CD4-positive, alpha-beta T cell treated with Interleukin-4 for 4 hours (primary cell): ENCODE measurements at regions not wholly inside any gene's neighbourhood (a gene's known extent, or its start where the extent isn't known, plus 50 kb on each side); places are given as distances from the start of the nearest gene placed in this dataset.
"Not testable (repeated sequence)": the region's sequence is repeated elsewhere in the genome, so short reads cannot be mapped to it uniquely, and the experiment has no call there.

Experiments used
- DNase-seq: peaks from one replicate; pipeline ENCODE4 v3.0.0-alpha.2; 2020

GRCh38 chr2:175679231-175679630 is 322.8 kb downstream of the LNPK start:
- no peak for DNase-seq

- DNase-seq = no peak
Observed at GRCh38 chr2:175677880-175678279, 324.2 kb downstream of the LNPK start.

GRCh38 chr2:175676813-175677212 is 325.3 kb downstream of the LNPK start:
- DNase-seq = no peak

GRCh38 chr2:175668804-175669203 is 333.3 kb downstream of the LNPK start:
- DNase-seq = not testable (repeated sequence)

GRCh38 chr2:175662335-175662734 is 339.7 kb downstream of the LNPK start:
- no peak for DNase-seq

GRCh38 chr2:175648577-175649063 is 353.4 kb downstream of the LNPK start:
- no peak for DNase-seq

GRCh38 chr2:175647058-175647457 is 355.0 kb downstream of the LNPK start:
- no peak for DNase-seq

- no peak for DNase-seq
Observed at GRCh38 chr2:175640655-175641054, 361.4 kb downstream of the LNPK start.

GRCh38 chr2:175633227-175633626 is 368.8 kb downstream of the LNPK start:
- DNase-seq = no peak

GRCh38 chr2:175631245-175631623 is 370.8 kb downstream of the LNPK start:
- no peak for DNase-seq

- no peak for DNase-seq
Observed at GRCh38 chr2:175630280-175631244, 371.5 kb downstream of the LNPK start.

GRCh38 chr2:175628243-175628642 is 373.8 kb downstream of the LNPK start:
- no peak for DNase-seq

GRCh38 chr2:175627405-175627804 is 374.7 kb downstream of the LNPK start:
- no peak for DNase-seq

GRCh38 chr2:175626796-175627195 is 375.3 kb downstream of the LNPK start:
- DNase-seq = no peak

- no peak for DNase-seq
Observed at GRCh38 chr2:175624785-175625184, 377.3 kb downstream of the LNPK start.

- no peak for DNase-seq
Observed at GRCh38 chr2:175624211-175624761, 377.8 kb downstream of the LNPK start.

- no peak for DNase-seq
Observed at GRCh38 chr2:175621821-175622220, 380.2 kb downstream of the LNPK start.

GRCh38 chr2:175620106-175620505 is 382.0 kb downstream of the LNPK start:
- DNase-seq = no peak

- no peak for DNase-seq
Observed at GRCh38 chr2:175619179-175620045, 382.7 kb downstream of the LNPK start.

- DNase-seq = no peak
Observed at GRCh38 chr2:175612280-175612679, 389.8 kb downstream of the LNPK start.

GRCh38 chr2:175606010-175606841 is 395.8 kb downstream of the LNPK start:
- DNase-seq = no peak

GRCh38 chr2:175605640-175606009 is 396.4 kb downstream of the LNPK start:
- DNase-seq = no peak
